ENCODE measurements at regions not wholly inside any gene's neighbourhood (a gene's known extent, or its start where the extent isn't known, plus 50 kb on each side); places are given as distances from the start of the nearest gene placed in this dataset.

GRCh38 chr9:89872913-89873707, 268.3 kb downstream of the GADD45G start:
- Histone ChIP-seq H3K36me3 (no peaks in the 10 kb centered on the region), H3K27ac (no peak overlapping the region), H3K9me3 (no peaks in the 10 kb centered on the region), H3K4me1 (ENCODE audit: control insufficient read depth in 1 of 2, insufficient read depth in 1 of 2, low read depth in 1 of 2, low read length in 1 of 2) (no peaks in the 10 kb centered on the region), H3K4me3 (ENCODE audit: low read depth in 1 of 2, low read length in 1 of 2) (no peak overlapping the region), H3K27me3 (no peaks in the 10 kb centered on the region)
- TF ChIP-seq CTCF (IDR thresholded peaks at IDR 0.05) = no peak

- no peak for TF ChIP-seq CTCF (IDR thresholded peaks at IDR 0.05)
These were observed 269.0 kb downstream of the GADD45G start for GRCh38 chr9:89873801-89874200.

GRCh38 chr9:89874351-89875321, 269.8 kb downstream of the GADD45G start:
- no peak overlapping the region for H3K4me3 ChIP-seq (ENCODE audit: low read depth in 1 of 2, low read length in 1 of 2)
- H3K27me3 ChIP-seq = no peaks in the 10 kb centered on the region
- no peaks in the 10 kb centered on the region for H3K36me3 ChIP-seq
- H3K4me1 ChIP-seq (ENCODE audit: control insufficient read depth in 1 of 2, insufficient read depth in 1 of 2, low read depth in 1 of 2, low read length in 1 of 2) = no peaks in the 10 kb centered on the region
- no peak overlapping the region for H3K27ac ChIP-seq
- TF ChIP-seq CTCF (IDR thresholded peaks at IDR 0.05) = no peak
- H3K9me3 ChIP-seq = no peaks in the 10 kb centered on the region

More at GRCh38 chr9:89873801-89874200, 269.0 kb downstream of the GADD45G start:
- H3K27me3 ChIP-seq = no peaks in the 10 kb centered on the region
- no peak overlapping the region for H3K4me3 ChIP-seq (ENCODE audit: low read depth in 1 of 2, low read length in 1 of 2)
- H3K9me3 ChIP-seq = no peaks in the 10 kb centered on the region
- H3K4me1 ChIP-seq (ENCODE audit: control insufficient read depth in 1 of 2, insufficient read depth in 1 of 2, low read depth in 1 of 2, low read length in 1 of 2) = no peaks in the 10 kb centered on the region
- H3K36me3 ChIP-seq = no peaks in the 10 kb centered on the region
- no peak overlapping the region for H3K27ac ChIP-seq

- no peaks in the 10 kb centered on the region for H3K4me1 ChIP-seq (ENCODE audit: control insufficient read depth in 1 of 2, insufficient read depth in 1 of 2, low read depth in 1 of 2, low read length in 1 of 2)
- no peak for TF ChIP-seq CTCF (IDR thresholded peaks at IDR 0.05)
- no peaks in the 10 kb centered on the region for H3K27me3 ChIP-seq
- H3K9me3 ChIP-seq = no peaks in the 10 kb centered on the region
- H3K27ac ChIP-seq = no peak overlapping the region
- H3K4me3 ChIP-seq (ENCODE audit: low read depth in 1 of 2, low read length in 1 of 2) = no peak overlapping the region
- H3K36me3 ChIP-seq = no peaks in the 10 kb centered on the region
These were observed 272.5 kb downstream of the GADD45G start for GRCh38 chr9:89877051-89878002.

GRCh38 chr9:89878003-89878411, 273.2 kb downstream of the GADD45G start:
- H3K36me3 ChIP-seq = no peaks in the 10 kb centered on the region
- H3K27ac ChIP-seq = no peak overlapping the region
- no peaks in the 10 kb centered on the region for H3K9me3 ChIP-seq
- H3K4me1 ChIP-seq (ENCODE audit: control insufficient read depth in 1 of 2, insufficient read depth in 1 of 2, low read depth in 1 of 2, low read length in 1 of 2) = no peaks in the 10 kb centered on the region
- TF ChIP-seq CTCF (IDR thresholded peaks at IDR 0.05) = no peak
- no peak overlapping the region for H3K4me3 ChIP-seq (ENCODE audit: low read depth in 1 of 2, low read length in 1 of 2)
- H3K27me3 ChIP-seq = no peaks in the 10 kb centered on the region

Data from neutrophil (primary cell).